HepG2 (cell line): ENCODE measurements at regions not wholly inside any gene's neighbourhood (a gene's known extent, or its start where the extent isn't known, plus 50 kb on each side); places are given as distances from the start of the nearest gene placed in this dataset.

Experiments used
- AHDC1 ChIP-seq: sonication (generic); formaldehyde crosslinking; IDR thresholded peaks from 2 replicates; pipeline ENCODE4 v1.5.1; 2020; ENCODE audit warnings: mild to moderate bottlenecking, missing genetic modification reagents, borderline replicate concordance
- PCBP1 ChIP-seq: fragments of 200-400 bp; formaldehyde crosslinking; IDR thresholded peaks from 2 replicates; pipeline ENCODE4 v1.6.1; 2017; ENCODE audit warnings: mild to moderate bottlenecking, low read depth, low read length, borderline replicate concordance
- RERE ChIP-seq: IDR thresholded peaks from 2 replicates; pipeline ENCODE4 v1.6.1; 2016; ENCODE audit warnings: low read depth, missing genetic modification reagents, missing compliant biosample characterization
- TP53 ChIP-seq: sonication (generic); formaldehyde crosslinking; conservative IDR thresholded peaks from 2 replicates; pipeline ENCODE4 v1.4.0; 2020; ENCODE audit warnings: missing genetic modification reagents
- YEATS4 ChIP-seq: sonication (generic); formaldehyde crosslinking; IDR thresholded peaks from 2 replicates; pipeline ENCODE4 v1.4.0; 2020; ENCODE audit warnings: missing genetic modification reagents, borderline replicate concordance
- ZBTB38 ChIP-seq: sonication (generic); formaldehyde crosslinking; IDR thresholded peaks from 2 replicates; pipeline ENCODE4 v1.5.1; 2020; ENCODE audit warnings: mild to moderate bottlenecking, missing genetic modification reagents
- ZFY ChIP-seq: sonication (generic); formaldehyde crosslinking; IDR thresholded peaks from 2 replicates; pipeline ENCODE4 v1.4.0; 2020; ENCODE audit warnings: missing genetic modification reagents
- ZMYM4 ChIP-seq: sonication (generic); formaldehyde crosslinking; IDR thresholded peaks from 2 replicates; pipeline ENCODE4 v1.8.1; 2023; ENCODE audit warnings: mild to moderate bottlenecking, missing genetic modification reagents
- ZNF124 ChIP-seq: sonication (generic); formaldehyde crosslinking; IDR thresholded peaks from 2 replicates; pipeline ENCODE4 v1.4.0; 2020; ENCODE audit warnings: missing genetic modification reagents
- ZNF205 ChIP-seq: IDR thresholded peaks from 2 replicates; pipeline ENCODE4 v1.6.1; 2018; ENCODE audit warnings: missing biosample characterization, missing genetic modification reagents
- ZNF232 ChIP-seq: sonication (generic); formaldehyde crosslinking; IDR thresholded peaks from 2 replicates; pipeline ENCODE4 v1.4.0; 2020; ENCODE audit warnings: missing genetic modification reagents, borderline replicate concordance
- ZNF256 ChIP-seq: sonication (generic); formaldehyde crosslinking; conservative IDR thresholded peaks from 2 replicates; pipeline ENCODE4 v1.4.0; 2020; ENCODE audit warnings: missing genetic modification reagents
- ZNF296 ChIP-seq: sonication (generic); formaldehyde crosslinking; conservative IDR thresholded peaks from 2 replicates; pipeline ENCODE4 v1.5.0; 2020; ENCODE audit warnings: mild to moderate bottlenecking, missing genetic modification reagents
- ZNF747 ChIP-seq: sonication (generic); formaldehyde crosslinking; IDR thresholded peaks from 2 replicates; pipeline ENCODE4 v1.8.1; 2023; ENCODE audit warnings: missing genetic modification reagents, mild to moderate bottlenecking, borderline replicate concordance
- TF ChIP-seq, protein P1 (sequence below): sonication (generic); formaldehyde crosslinking; IDR thresholded peaks from 2 replicates; pipeline ENCODE4 v1.4.0; 2020; ENCODE audit warnings: missing genetic modification reagents
- TF ChIP-seq, protein P2 (sequence below): IDR thresholded peaks from 2 replicates; pipeline ENCODE4 v1.6.1; 2016; ENCODE audit warnings: mild to moderate bottlenecking

- TF ChIP-seq ZNF205 (CRISPR knock-in tag) (peak; percentile 84), ZBTB38 (peak; percentile 83; the same call in 1 of the 2 replicates), TP53 (CRISPR knock-in tag) (peak; percentile 90; the same call in 1 of the 2 replicates), ZFY (CRISPR knock-in tag) (peak; percentile 47; the same call in 1 of the 2 replicates), ZMYM4 (CRISPR knock-in tag) (peak; percentile 93), ZNF232 (CRISPR knock-in tag) (peak; percentile 75; the same call in 1 of the 2 replicates), RERE (CRISPR knock-in tag) (peak; percentile 98), ZNF747 (CRISPR knock-in tag) (peak; percentile 94; the same call in 1 of the 2 replicates), PCBP1 (no peak), ZNF296 (CRISPR knock-in tag) (no peak), ZNF256 (CRISPR knock-in tag) (0 out of 2 replicates have a peak, but pooled peaks have one; percentile 25), YEATS4 (peak; percentile 85; the same call in 1 of the 2 replicates), AHDC1 (CRISPR knock-in tag) (peak; percentile 100), ZNF124 (peak; percentile 90)
- TF ChIP-seq, protein P1, sequence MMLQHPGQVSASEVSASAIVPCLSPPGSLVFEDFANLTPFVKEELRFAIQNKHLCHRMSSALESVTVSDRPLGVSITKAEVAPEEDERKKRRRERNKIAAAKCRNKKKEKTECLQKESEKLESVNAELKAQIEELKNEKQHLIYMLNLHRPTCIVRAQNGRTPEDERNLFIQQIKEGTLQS = peak; percentile 75; the same call in 1 of the 2 replicates
- TF ChIP-seq, protein P2, sequence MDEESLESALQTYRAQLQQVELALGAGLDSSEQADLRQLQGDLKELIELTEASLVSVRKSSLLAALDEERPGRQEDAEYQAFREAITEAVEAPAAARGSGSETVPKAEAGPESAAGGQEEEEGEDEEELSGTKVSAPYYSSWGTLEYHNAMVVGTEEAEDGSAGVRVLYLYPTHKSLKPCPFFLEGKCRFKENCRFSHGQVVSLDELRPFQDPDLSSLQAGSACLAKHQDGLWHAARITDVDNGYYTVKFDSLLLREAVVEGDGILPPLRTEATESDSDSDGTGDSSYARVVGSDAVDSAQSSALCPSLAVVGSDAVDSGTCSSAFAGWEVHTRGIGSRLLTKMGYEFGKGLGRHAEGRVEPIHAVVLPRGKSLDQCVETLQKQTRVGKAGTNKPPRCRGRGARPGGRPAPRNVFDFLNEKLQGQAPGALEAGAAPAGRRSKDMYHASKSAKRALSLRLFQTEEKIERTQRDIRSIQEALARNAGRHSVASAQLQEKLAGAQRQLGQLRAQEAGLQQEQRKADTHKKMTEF = peak; percentile 99
Measured at GRCh38 chr19:56934438-56935090, 94.0 kb upstream of the PEG3 start (continued).
